ENCODE measurements at regions not wholly inside any gene's neighbourhood (a gene's known extent, or its start where the extent isn't known, plus 50 kb on each side); places are given as distances from the start of the nearest gene placed in this dataset.
A peak's percentile ranks its signal among the peaks of the same experiment; 100 is the strongest.

DNA sequence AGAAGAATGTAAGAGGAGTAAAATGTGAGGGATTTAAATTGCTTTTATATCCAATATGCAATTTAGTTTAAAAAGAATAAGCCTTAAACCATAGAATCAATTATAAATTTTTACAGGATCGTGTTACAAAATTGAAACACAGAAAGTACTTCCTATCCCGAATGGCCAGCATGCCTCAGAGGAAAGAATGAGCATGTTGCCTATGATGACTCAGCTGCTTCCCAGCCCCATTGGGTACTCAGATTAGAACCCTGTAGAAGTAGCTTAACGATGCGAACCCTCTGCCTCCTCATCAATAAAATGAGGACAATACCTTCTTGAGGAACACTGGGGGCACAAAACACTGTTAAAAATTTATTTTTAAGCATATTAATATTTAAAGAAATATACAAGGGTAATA is 113.4 kb upstream of the CDK1 start:
- no peak for DNase-seq

DNA sequence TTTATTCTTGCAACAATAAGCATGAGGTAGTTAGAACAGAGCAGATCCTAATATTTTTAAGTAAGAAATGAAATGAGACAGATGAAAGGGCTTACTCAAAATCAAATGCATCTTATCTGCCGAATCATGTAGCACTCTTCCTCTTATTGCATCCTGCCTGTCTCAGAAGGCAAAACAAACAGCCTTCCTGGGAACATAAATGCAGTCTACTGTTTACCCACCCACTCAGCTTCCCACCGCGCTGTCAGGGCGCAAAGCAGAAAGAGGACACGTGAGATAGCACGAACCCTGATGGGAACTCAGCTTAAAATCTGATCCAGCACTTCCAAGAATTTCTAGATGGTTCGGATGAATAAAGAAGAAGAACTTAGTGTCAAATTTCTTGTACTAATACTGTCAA is 114.4 kb upstream of the CDK1 start:
- DNase-seq = no peak

DNA sequence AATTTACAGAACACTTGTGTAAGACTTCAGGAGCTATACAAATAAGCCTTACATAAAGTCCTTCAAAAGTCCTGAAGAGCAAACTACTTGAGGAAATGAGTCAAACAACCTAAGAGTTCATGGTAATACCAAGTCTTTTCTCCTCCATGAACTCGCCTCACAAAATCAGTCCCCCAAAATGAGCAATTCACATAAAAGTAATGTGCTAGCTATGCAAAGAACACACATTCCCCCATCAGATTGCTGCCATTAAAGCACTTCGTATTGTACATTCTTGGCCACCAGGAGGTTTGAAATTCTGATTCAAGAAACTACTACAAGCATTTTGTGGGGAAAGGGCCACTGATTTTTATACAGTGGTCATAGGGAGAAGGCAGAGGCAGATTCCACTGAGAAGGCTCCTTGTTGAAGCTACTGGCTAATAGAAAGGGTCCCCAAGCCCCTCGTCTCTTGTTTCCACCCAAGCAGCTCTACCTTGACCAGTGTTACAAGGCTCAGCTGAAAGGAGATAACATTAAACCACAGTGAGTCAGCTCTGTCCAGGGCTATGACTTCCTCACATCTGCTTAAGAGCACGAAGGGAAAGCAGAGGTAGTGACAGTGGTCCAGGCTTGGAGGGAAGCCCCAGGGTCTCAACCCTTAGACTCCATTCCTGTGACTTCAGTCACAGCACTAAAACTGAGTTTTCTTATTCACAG is 115.2 kb upstream of the CDK1 start:
- DNase-seq = no peak

DNA sequence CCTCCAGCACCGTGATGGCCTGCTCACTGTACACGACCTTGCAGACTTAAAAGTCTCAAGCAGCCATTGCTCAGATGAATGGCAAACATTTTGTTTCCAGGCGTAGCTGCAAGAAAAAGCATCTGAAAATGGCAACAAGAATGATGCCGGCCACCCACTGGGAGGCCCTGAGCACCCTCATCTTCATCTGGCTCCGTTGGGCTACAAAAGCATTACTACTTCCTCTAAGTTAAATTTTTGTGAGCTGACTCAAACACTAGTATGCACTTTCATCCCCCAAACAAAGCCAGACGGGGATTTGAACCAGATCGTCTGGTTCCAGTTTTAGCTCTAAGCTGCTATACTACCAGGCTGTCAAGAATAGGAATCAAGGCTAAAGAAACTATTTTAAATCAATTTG is 116.6 kb upstream of the CDK1 start:
- DNase-seq = no peak

DNA sequence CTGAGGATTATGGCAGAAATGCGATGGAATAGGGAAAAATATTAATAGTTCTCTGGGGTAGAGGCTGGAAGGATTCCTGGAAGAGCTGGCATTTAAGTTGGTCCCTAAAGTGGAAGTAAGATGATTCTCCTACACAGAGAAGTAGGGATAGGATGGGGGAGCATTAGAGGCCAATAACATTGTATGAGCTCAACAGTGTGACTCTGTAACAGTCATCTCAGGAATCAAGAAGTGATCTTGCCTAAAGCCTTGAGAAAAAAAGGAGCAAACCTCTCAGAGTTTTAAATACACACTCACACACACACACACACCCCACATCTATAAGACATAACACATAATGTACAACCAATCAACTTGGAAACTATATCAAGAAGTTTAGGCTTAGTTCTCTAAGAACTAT is 117.7 kb upstream of the CDK1 start:
- DNase-seq = no peak

DNA sequence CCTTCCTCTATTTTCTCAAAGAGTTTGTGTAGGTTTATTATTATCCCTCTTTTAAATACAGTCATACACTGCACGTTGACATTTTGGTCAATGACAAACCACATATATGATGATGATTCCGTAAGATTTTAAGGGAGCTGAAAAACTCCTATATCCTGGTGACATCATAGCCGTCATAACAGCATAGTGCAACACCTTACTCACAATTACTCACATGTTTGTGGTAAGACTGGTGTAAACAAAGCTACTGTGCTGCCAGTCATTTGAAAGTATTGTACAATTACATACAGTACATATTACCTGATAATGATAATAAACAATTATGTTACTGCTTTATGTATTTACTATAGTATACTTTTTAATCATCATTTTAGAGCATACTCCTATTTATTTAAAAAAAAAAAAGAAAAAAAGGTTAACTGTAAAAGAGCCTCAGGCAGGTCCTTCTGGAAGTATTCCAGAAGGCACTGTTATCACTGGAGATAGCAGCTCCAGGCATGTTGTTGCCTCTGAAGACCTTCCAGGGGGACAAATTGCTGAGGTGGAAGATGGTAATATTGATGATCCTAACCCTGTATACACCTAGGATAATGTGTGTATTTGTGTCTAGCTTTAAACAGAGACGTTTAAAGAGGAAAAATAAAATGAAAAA is 123.3 kb upstream of the CDK1 start:
- DNase-seq = no peak

DNA sequence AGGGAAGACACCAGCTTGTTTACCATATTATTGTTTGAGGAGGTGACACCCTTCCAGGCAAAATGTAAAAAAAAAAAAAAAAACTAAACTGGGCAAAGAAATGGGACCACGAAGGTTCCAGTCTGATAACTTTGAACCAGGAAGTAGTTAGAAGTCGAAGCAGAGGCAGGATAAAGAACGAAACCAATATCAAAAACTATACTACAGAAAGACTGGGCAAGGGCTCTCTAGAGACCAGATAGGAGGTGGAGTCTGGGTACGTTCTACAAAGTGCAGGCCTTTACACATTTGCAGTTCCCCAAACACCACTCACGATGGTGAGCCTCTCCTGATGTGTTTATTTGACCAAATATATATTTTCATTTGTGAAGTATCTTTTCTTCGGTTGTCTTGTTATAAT is 125.7 kb upstream of the CDK1 start:
- DNase-seq = no peak

DNA sequence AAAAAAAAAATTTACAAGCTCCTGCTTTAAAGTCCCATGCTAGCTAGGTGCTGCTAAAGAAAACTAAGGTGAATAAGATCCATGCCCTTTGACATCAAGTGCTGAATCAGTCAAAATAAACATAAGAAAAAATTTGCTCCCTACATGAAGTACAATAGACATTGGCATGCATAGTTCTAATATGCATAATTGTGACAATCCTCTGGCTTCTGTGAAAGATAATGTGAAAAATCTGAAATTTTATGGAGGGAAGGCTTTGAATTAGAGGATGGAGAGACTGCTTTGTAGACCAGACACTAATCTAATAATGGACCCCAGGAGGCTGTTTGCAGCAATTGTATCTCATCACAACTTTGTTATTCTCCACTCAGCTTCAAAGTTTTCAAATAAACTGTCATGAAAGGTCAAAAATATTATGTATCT is 127.9 kb upstream of the CDK1 start:
- DNase-seq = no peak

DNA sequence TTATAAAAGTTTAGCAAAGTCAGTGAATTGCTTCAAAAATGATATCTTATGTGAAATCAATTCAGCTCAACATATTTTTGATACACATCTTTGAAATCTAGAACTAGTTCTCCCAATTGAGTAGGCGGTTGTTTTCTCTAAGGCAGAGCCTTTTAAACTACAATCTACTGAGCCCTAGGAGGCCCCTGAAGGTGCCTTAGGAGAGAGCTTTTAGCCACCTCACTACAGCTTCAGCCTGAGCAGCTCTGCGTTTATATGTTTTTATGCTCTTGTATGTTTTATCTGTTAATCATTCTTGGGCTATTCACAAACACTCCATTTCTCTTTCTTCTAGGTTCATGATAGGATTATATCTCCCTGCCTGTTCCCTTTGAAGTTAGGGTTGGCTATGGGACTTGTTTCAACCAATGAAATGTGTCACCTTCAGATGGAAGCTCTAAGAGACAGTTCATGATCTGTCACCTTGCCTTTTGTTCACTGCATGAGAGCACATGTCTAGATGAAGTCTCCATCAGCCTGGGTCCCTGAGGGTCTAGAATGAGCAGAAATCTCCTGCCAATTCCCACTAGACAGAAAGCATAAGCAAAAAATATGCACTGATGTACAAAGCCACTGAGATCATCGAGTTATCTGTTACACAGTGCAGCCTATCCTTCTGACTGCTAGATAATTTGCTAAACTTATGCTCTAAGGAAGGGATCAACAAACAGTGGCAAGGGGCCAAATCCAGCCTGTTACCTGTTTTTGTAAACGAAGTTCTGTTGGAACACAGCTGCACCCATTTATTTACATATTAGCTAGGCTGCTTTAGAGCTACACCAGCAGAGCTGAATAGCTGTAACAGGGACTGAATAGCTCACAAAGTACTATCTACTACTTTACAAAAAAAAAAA is 128.5 kb upstream of the CDK1 start:
- DNase-seq = no peak

DNA sequence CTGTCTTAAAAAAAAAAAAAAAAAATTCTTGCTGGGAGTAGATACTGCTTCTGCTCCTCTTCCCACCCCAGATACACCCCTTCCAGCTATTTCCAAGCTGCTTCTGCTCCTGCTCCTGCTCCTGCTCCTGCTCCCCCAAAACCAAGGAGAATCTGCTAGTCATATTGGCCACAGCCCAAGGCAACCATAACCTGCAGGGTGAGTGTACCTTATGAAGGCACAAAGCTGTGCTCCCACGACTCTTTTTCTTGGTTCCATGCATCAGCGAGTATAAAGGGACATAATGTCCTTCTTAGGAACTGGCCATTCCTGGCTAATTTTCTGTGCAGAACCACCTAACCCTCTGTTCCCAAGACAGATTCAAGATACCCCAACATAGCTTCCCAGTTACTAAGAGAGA is 129.5 kb upstream of the CDK1 start:
- DNase-seq = no peak

DNA sequence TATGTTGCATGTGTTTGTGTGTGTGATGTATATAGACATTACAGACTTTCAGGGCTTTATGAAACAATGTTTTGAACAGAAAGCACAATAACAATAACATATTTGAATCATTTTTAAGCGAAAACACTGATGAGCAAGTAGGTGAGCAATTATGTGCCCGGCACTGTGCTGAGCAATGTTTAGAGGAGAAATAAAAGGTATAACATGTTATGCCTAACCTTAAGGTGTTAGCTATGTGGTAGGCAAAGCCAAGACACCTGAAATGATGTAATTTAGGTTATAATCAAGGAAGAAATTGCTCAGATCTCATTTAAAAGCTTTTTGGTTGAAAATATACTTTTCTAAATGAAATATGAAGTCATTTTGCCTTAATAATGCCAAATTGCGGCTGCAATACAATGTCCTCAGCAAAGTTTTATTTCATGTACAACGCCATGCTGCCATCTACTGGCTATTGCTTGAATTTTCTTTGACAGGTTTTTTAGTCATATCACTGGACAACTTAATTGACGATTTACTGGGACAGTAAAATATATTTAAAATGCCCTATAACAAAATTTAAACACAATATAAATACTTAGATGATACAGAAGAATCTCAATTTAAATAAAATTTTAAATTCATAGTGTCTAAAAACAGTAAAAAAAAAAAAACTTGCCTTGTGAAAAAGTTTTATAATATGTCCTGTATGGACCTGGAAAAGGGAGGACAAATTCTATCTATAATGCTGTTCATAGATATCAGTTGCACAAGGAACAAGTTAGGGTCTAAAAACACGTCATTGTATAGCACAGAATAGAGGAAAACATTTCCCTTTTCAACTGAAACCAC is 131.1 kb upstream of the CDK1 start:
- peak; percentile 72 for DNase-seq

DNA sequence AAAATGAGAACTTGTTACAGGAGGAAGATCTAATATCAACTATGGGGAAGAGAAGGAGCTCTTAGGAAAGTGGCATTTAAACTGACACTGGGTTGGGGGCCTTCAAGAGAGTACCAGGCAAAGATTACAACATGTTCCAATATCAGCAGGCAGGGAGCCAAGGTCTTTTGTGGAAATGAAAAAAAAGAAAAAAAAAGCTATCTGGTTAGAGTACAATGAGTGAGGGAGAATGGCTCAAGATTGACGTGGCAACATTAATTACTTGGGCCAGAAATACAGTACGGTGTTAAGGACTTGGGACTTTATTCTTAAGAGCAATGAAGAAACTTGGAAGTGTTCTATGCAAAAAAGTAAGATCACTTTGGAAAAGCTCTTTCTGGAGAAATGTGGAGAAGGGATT is 132.3 kb upstream of the CDK1 start:
- no peak for DNase-seq

DNA sequence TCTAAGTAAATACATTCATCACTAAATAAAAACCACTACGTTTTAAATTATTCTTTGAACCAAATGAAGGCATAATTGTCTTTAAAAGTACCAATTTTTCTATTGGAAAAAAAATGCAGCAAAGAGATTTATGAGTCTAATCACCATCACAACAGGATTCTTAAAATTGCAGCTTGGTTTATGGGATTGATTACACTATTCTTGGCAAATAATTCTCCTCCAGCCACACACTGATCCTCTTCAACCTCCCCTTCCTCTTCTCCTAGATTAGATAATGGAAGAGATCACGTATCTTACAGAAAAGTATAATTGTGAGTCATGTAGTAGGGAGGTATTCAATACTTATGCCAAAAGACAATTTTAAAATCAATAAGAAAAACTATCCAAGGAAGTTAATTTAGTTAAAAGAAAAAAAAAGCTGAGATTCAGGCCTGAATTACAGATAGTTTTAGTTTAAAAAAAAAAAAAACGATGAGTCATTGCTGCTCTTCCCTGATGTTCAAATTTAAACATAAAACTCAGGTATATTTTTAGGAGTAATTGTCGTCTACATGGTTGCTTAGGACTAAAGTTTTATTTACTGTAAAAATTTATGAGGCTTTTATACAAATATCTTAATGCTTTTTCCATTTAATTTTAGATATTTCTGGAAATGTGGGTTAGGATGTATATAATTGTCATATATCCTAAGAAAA is 133.7 kb upstream of the CDK1 start:
- no peak for DNase-seq

DNA sequence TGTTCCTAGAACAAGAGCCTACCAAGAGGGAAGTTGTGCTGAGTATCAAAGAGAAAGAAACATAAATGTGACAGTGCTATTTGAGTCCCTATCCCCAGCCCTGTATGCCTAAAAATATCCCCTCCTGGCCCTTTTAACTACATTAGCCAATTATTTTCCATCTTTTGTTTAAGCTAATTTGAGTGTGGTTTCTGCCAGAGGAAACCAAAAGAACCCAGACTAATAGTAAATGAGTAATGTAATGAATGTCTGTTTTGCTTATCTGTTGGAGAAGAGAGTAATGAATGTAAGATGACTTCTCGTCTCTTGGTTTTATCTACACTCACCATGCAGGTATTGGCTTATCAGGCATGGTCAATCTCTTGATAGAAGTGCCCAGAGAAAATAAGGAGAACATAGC is 134.4 kb upstream of the CDK1 start:
- DNase-seq = no peak

DNA sequence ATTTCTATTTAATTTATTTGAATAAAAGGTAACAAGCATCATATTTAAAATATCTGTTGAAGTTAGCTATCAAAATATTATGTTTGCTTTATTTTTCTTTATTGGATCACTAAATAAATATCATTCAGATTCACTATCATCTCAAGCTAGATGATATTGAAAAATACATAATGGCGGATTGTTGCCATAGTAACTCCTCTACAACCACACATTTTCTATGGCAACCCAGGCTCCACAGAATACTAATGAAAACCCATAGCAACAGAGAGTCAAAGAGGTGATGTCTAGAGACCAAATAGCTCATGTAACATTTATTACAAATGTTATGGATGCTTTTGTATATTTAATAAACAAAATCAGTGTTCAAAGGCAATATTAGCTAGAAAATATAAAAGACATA is 148.9 kb upstream of the CDK1 start:
- DNase-seq = no peak

DNA sequence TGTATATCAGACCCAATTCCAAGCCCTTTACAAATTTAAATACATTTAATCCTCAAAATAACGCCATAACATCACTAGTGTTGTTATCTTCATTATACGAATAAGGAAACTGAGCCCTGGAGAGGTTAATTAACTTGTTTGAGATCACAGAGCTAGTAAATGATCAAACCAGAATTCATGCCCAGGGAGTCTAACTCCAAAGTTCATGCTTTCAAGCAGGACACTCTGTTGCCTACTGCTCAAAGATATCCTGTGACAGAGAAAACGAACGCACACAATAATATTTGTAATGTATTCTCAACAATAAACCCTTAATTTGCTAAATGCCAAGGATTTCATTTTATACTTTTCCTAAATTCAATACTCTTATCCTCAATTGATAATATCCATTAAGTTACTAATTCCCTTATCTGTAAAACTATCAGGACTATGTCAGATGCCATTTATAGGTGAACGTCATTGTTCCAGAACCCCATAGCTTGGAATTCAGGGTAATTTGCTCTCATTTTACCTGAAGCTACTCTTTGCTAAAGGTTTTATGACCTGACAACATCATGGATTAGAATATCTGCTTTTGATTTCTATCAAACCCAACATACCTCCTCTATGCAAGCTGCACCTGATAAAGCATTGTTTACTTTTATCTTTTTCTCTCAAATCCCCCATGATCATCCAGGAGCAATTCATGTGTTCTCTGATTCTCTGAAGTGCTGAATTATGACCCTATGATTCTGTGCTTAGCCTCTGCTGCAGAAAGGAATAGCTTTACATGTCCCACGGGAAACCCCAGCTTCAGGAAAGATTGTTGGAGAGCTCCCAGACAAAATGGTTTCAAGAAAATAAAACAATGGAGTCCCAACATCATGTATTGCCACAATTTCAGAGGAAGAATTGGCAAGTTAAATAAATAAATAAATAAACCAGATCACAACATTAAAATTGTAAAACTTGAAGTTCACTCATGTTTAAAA is 150.2 kb upstream of the CDK1 start:
- no peak for DNase-seq

DNA sequence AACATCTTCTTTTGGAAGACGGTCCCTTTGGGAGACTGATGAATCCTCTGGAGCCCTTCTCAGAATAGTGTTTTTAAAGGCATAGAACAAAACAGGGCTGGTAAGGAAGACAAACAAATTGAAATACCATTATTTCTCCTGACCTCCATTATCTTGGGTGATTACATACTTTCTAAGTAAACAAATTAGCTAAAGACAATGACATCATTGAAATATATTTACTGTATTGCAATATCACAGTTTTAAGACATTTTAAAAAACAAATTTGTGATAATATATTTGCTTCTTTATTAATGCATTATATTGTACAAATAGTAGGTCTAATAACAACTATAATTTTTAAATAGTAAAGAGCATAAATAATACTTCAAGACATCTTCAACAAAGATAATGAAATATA is 152.2 kb upstream of the CDK1 start:
- no peak for DNase-seq

DNA sequence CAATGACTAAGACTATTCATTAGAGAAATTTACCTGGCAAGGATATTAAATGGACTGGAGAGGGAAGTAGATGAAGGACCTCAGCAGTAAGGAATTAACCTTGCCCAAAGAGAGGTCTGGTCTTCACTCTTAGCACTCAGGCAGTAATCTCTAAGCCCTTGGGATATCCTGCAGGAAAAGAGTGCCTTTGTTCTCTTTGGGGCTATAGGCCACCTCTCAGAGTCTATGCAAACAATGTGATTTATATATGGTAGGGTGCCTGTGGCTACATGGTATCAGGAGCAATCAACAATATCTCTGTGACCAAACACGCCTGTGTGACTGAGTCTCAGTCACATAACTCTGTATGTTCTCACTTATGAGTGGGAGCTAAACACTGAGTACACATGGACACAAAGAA is 154.7 kb upstream of the CDK1 start:
- DNase-seq = no peak

DNA sequence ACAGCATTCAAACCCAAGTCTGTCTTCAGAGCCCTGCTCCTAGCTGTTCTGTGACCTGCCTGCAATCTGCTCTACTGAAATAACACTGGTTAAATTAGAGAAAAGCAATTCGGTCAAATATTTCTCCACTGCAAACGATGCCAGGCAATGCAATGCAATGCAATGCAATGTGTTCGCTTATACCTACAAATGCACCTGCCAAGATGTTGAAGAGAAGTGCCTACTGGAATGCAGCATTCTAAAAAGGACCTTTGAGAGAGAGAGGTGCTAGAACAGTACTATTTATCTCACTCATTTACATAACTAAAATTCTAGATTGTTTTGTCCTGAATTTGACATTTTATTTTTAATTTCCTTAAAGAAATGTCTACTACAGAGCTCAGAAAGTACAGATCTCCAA is 157.3 kb upstream of the CDK1 start:
- no peak for DNase-seq

DNA sequence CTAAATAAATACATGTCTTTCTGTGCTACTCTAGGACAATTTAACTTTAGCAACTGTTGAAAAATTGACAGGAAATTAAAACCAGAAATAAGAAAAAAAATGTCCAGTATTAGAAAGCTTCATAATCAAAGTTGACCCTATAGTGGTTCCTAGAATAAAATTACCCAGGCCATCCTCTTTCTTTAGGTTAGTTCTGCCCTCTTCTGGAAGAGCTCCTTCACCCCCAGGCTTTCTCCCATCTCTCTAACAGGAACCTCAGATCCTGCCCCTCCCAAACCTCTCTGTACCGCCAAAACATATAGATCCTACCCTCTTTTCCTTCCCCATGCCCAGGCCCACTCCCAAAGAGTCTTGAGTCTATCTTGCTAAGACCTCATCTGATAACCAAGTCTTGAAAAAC is 159.4 kb upstream of the CDK1 start:
- DNase-seq = no peak

DNA sequence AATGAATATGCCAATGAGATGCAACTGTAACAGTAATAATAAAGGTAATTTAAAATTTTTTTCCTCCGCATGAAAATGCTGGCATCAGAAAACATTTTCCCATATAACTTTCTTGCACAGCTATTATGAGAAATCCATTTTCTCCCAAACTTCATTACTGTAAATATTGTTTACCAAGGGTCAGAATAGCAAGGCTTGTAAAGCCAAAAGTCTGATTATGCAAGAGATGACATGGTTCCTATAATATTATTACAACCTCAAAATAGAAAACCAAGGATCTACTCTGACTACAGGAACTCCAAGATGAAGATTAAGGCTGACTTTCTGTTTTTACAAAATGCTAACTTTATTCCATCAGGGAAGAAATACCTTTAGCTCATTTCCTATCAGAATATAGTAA is 162.7 kb upstream of the CDK1 start:
- DNase-seq = no peak

Data from CD4-positive, alpha-beta T cell treated with Interleukin-21 for 1 hour (primary cell).